ENCODE measurements at regions not wholly inside any gene's neighbourhood (a gene's known extent, or its start where the extent isn't known, plus 50 kb on each side); places are given as distances from the start of the nearest gene placed in this dataset.

DNA sequence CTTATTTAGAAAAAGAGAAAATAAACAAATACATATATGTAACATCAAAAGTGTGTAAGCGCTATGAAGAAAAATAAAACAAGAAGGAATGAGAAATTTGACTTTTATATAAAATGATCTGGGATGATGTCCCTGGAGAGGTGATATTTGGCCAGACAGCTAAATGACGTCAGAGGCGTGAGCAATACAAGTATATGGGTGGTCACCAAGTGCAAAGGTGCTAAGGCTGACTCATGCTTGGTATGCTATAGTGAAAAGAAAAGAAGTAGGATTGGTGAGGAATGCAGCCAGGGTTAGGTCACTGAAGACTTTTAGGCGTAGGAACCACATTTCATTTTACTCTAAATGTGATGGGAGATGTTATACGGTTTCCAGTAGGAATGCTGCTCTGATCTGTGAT lies 1049.1 kb upstream of the TENM3 start:
- POLR2A ChIA-PET: no interaction called here
- no peak overlapping the region for H3K27ac ChIP-seq (ENCODE audit: low read depth, low read length)
- H3K36me3 ChIP-seq (ENCODE audit: control insufficient read depth in 1 of 2, insufficient read depth in 2 of 2, low read length in 2 of 2): no peaks in the 10 kb centered on the region
- H3K79me2 ChIP-seq (ENCODE audit: insufficient read depth, low read length): no peaks in the 10 kb centered on the region
- no peaks in the 10 kb centered on the region for H3K9me2 ChIP-seq (ENCODE audit: insufficient read depth)
- no peak for ATAC-seq
- no peaks in the 10 kb centered on the region for H3K4me1 ChIP-seq (ENCODE audit: control insufficient read depth in 1 of 2, insufficient read depth in 2 of 2, low read length in 2 of 2)
- DNase-seq (ENCODE audit: low read depth, low spot score): no peak
- H3K9me3 ChIP-seq (ENCODE audit: control insufficient read depth in 1 of 2, insufficient read depth in 1 of 2, low read depth in 1 of 2, low read length in 2 of 2): no peaks in the 10 kb centered on the region
- BruUV-seq (replicated peaks): no TSS peak
- no peak overlapping the region for H3K4me2 ChIP-seq (ENCODE audit: low read length)
- intact Hi-C loops (cut with micrococcal nuclease): no loop called here
- H2AFZ ChIP-seq (ENCODE audit: low read depth, low read length, poor library complexity, severe bottlenecking): no peak overlapping the region
- no peaks in the 10 kb centered on the region; the same call in 1 of the 2 replicates for H3K27me3 ChIP-seq (ENCODE audit: insufficient read depth, low read length)
- no peak overlapping the region for H3K9ac ChIP-seq (ENCODE audit: low read length)
- RAD21 ChIA-PET (ENCODE audit: low non-redundant PET in 1 of 2, low total read pairs in 2 of 2, uncharacterized antibody in 2 of 2, unreplicated experiment in 2 of 2): no interaction called here
- TF ChIP-seq EGR1 (IDR thresholded peaks at IDR 0.05; ENCODE audit: low read depth) (no peak), YY1 (IDR thresholded peaks at IDR 0.05; ENCODE audit: extremely low read depth, insufficient replicate concordance, low read depth, low read length) (no peak), RAD21 (IDR thresholded peaks at IDR 0.05; ENCODE audit: low read depth) (no peak), ELF1 (IDR thresholded peaks at IDR 0.05; ENCODE audit: borderline replicate concordance, low read depth) (no peak), CEBPB (IDR thresholded peaks at IDR 0.05; ENCODE audit: low read depth) (no peak), SP1 (IDR thresholded peaks at IDR 0.05; ENCODE audit: low read depth) (no peak), EZH2 (IDR thresholded peaks at IDR 0.05) (no peak), ZNF274 (IDR thresholded peaks at IDR 0.05; ENCODE audit: low read depth, low read length) (no peak), CBX3 (IDR thresholded peaks at IDR 0.05; ENCODE audit: low read depth) (no peak), SIN3A (IDR thresholded peaks at IDR 0.05; ENCODE audit: low read depth) (no peak), ZFX (IDR thresholded peaks at IDR 0.05) (no peak)
- TF ChIP-seq, protein P1, sequence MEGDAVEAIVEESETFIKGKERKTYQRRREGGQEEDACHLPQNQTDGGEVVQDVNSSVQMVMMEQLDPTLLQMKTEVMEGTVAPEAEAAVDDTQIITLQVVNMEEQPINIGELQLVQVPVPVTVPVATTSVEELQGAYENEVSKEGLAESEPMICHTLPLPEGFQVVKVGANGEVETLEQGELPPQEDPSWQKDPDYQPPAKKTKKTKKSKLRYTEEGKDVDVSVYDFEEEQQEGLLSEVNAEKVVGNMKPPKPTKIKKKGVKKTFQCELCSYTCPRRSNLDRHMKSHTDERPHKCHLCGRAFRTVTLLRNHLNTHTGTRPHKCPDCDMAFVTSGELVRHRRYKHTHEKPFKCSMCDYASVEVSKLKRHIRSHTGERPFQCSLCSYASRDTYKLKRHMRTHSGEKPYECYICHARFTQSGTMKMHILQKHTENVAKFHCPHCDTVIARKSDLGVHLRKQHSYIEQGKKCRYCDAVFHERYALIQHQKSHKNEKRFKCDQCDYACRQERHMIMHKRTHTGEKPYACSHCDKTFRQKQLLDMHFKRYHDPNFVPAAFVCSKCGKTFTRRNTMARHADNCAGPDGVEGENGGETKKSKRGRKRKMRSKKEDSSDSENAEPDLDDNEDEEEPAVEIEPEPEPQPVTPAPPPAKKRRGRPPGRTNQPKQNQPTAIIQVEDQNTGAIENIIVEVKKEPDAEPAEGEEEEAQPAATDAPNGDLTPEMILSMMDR (IDR thresholded peaks at IDR 0.05 in 2 of 3, conservative IDR thresholded peaks at IDR 0.05 in 1 of 3; ENCODE audit: borderline replicate concordance in 1 of 3, insufficient read depth in 1 of 3, low read depth in 2 of 3, low read length in 2 of 3): no peak
- TF ChIP-seq, protein P2, sequence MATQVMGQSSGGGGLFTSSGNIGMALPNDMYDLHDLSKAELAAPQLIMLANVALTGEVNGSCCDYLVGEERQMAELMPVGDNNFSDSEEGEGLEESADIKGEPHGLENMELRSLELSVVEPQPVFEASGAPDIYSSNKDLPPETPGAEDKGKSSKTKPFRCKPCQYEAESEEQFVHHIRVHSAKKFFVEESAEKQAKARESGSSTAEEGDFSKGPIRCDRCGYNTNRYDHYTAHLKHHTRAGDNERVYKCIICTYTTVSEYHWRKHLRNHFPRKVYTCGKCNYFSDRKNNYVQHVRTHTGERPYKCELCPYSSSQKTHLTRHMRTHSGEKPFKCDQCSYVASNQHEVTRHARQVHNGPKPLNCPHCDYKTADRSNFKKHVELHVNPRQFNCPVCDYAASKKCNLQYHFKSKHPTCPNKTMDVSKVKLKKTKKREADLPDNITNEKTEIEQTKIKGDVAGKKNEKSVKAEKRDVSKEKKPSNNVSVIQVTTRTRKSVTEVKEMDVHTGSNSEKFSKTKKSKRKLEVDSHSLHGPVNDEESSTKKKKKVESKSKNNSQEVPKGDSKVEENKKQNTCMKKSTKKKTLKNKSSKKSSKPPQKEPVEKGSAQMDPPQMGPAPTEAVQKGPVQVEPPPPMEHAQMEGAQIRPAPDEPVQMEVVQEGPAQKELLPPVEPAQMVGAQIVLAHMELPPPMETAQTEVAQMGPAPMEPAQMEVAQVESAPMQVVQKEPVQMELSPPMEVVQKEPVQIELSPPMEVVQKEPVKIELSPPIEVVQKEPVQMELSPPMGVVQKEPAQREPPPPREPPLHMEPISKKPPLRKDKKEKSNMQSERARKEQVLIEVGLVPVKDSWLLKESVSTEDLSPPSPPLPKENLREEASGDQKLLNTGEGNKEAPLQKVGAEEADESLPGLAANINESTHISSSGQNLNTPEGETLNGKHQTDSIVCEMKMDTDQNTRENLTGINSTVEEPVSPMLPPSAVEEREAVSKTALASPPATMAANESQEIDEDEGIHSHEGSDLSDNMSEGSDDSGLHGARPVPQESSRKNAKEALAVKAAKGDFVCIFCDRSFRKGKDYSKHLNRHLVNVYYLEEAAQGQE (IDR thresholded peaks at IDR 0.05; ENCODE audit: low read depth): no peak
- TF ChIP-seq, protein P3, sequence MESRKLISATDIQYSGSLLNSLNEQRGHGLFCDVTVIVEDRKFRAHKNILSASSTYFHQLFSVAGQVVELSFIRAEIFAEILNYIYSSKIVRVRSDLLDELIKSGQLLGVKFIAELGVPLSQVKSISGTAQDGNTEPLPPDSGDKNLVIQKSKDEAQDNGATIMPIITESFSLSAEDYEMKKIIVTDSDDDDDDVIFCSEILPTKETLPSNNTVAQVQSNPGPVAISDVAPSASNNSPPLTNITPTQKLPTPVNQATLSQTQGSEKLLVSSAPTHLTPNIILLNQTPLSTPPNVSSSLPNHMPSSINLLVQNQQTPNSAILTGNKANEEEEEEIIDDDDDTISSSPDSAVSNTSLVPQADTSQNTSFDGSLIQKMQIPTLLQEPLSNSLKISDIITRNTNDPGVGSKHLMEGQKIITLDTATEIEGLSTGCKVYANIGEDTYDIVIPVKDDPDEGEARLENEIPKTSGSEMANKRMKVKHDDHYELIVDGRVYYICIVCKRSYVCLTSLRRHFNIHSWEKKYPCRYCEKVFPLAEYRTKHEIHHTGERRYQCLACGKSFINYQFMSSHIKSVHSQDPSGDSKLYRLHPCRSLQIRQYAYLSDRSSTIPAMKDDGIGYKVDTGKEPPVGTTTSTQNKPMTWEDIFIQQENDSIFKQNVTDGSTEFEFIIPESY (IDR thresholded peaks at IDR 0.05; ENCODE audit: extremely low read depth, insufficient replicate concordance, low read length): no peak
- TF ChIP-seq, protein P4, sequence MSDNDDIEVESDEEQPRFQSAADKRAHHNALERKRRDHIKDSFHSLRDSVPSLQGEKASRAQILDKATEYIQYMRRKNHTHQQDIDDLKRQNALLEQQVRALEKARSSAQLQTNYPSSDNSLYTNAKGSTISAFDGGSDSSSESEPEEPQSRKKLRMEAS (IDR thresholded peaks at IDR 0.05): no peak
- TF ChIP-seq, protein P5, sequence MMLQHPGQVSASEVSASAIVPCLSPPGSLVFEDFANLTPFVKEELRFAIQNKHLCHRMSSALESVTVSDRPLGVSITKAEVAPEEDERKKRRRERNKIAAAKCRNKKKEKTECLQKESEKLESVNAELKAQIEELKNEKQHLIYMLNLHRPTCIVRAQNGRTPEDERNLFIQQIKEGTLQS (IDR thresholded peaks at IDR 0.05): no peak
- no peak overlapping the region for H3K4me3 ChIP-seq (replicated peaks in 1 of 2; ENCODE audit: low read depth in 1 of 2, low read length in 2 of 2)
- no peaks in the 10 kb centered on the region for H4K20me1 ChIP-seq (ENCODE audit: insufficient read depth)
- CTCF ChIA-PET: no interaction called here

All from HCT116 (cell line).